ENCODE measurements at regions not wholly inside any gene's neighbourhood (a gene's known extent, or its start where the extent isn't known, plus 50 kb on each side); places are given as distances from the start of the nearest gene placed in this dataset.

- DNase-seq, result no peak
Observed at GRCh38 chrX:107561468-107562215, 66.7 kb upstream of the PRPS1 start.

DNA sequence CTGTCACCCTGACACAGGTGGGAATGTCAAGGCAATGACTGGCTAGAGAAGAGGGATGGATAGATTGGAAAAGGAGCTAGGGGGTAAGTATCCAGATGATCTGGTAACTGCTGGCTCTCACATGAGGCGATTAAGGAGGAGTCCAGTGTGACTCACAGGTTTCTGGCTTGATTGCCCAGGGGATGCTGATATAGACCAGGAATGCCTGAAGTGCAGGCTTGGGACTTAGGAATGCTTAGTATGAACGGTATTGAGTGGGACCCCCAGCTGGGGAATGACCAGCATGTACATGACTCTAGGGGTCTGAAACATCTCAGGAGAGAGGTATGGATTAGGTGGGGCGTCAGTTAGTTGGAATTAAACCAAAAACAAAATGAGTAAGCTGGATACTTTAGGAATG, 65.8 kb upstream of the PRPS1 start:
- DNase-seq, result no peak

DNA sequence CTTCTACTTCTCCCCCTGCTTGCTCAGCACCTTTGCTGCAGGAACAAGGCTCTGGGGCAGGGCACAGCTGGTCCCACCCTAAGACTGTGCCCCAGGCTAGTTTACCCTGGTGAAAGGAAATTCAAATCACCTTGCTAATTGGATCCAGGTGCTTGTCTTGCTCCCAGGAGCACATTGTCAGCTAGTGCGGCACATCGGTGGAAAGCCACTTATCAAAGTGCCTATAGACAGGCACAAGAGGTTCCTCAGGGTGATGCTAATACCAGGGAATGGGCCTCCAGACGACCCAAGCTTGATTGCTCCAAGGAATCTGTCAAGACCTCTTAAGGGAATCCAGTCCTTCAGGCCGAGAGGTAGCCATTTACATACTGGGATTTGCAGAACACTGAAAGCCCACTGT, 64.5 kb upstream of the PRPS1 start:
- DNase-seq, result no peak

GRCh38 chrX:107565015-107565414, 63.3 kb upstream of the PRPS1 start:
- DNase-seq, result no peak

DNA sequence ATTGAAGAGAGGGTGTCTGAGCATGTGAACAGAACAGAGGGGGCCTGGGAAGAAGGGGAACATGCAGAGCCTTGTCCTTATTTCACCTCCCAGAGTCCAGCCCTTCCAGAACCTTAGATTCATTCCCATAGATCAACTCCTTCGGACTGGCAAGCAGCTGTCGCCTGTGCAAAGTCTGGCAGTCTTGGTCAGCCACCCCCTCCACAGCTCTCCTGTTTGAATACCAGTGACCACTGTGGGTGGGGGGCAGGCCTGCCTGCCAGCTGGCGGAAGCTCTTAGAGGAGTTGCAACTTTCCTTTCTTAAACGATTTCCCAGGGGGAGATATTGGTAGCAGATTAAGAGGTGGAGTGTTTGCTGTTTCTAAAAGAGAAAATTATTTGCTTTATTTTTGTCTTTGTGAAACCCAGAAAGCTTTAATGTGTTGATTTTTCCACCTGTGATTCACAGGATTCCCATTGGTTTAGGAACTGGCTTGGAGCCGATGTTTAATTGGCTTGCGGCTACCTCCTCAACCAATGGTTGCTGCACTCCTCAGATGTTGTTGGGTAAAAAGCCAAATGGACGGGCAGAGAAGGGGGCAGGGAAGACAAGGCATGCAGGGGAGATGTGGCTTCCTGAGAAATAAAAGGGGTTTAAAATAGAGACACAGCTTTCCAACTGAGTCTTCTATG, 62.2 kb upstream of the PRPS1 start:
- DNase-seq, result no peak

DNA sequence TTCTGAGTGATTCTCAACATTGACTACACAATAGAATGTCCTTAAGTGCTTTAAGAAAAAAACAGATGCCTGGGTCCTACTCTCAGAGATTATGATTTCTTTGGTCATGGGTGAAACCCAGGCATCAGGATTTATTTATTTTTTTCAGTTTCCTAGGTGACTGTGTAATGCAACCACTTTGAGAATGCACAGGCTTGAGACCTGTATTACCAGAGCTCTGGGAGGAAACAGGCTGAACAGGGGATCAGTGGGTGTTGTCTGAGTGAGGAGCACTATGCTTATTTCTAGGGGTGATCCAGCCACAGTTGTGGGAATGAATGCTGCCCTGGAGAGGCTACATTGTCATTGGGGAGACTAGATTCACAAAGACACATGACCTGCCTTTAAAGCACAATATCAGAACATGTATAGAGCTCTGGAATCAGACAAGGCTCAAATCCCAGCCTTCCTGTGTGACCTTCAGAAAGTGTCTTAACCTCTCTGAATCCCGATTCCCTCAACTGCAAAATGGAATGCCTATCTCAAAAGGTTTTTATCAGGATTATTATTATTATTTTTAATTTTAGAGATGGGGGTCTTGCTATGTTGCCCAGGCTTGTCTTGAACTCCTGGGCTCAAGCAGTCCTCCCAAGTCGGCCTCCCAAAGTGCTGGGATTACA, 61.6 kb upstream of the PRPS1 start:
- DNase-seq, result no peak

- DNase-seq, result no peak
Observed at GRCh38 chrX:107567370-107567769, 60.9 kb upstream of the PRPS1 start.

DNA sequence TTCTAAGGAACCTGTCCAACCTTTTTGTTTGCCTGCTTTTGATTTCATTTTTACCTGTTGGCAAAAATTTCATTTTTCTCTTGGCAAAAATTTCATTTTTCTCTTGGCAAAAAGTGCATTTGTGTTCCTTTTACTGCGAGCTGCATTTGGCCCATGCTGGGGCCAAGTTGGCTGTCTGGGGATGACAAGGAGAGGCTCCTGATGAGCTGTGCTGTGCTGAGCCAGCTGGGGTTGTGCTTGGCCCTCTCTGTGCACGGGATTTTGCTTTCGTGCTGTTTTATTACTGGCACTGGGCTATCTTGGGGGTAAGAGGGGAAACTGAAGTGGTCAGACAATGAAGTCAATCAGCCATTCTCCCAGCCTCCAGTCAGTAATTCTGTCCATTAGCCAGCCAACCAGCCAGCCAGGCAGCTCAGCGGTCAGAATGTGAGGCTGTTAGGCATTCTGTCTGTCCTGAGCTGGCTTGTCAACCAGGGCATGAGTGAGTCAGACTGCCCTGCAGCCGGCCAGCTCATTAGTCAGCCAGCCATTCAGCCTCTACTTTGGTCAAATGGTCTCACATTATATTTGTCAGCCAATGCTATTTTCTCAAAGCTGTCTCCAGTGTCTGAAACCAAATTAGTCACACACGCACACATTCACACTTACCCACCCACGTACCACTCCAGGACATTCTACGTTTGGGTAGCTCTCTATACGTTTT, 56.9 kb upstream of the PRPS1 start:
- no peak for DNase-seq

- no peak for DNase-seq
Observed at GRCh38 chrX:107573016-107573415, 55.3 kb upstream of the PRPS1 start.

DNA sequence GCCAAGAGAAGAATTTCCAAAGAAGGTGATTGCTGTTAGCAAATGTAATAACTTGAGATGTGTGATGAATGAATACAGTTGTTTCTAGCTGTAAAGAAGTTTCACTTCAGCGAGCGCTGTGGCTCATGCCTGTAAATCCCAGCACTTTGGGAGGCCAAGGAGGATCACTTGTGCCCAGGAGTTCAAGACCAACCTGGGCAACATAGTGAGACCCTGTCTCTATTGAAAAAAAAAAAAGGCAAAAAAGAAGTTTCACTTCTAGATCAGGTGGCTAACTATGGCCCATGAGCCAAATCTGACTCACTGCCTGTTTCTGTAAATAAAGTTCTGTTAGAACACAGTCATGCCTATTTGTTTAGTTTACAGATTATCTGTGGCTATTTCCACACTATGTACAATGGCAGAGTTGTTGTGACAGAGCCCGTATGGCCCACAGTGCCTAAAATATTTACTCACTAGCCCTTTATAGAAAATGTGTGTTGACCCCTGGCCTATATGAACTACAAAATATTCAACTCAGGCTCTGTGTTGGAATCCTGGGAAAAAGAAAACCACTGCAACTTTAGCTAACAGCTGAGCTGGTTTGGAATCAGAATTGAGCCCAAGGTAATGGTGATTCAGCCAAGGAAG, 54.1 kb upstream of the PRPS1 start:
- no peak for DNase-seq

GRCh38 chrX:107574711-107575110, 53.6 kb upstream of the PRPS1 start:
- DNase-seq, result no peak

DNA sequence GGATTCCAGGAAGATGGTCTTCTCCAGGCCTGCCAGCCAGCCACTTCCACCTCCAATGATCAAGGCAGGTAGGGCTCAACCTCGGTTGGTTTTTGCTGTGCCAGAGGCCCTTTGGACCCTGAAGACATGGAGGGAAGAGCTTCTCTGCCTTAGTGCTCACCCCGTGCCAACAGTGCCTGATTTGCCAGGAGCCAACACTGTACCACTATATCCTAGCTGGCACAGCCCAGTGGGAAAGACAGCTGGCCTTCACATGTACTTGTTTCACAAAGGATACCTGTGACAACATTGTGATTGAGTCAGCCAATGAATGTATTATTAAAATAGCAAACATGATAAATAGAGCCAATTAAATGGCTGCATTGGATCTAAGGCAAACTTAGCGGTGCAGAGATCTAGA, 51.9 kb upstream of the PRPS1 start:
- DNase-seq, result no peak

- DNase-seq, result no peak
Observed at GRCh38 chrX:107576841-107577240, 51.5 kb upstream of the PRPS1 start.

DNA sequence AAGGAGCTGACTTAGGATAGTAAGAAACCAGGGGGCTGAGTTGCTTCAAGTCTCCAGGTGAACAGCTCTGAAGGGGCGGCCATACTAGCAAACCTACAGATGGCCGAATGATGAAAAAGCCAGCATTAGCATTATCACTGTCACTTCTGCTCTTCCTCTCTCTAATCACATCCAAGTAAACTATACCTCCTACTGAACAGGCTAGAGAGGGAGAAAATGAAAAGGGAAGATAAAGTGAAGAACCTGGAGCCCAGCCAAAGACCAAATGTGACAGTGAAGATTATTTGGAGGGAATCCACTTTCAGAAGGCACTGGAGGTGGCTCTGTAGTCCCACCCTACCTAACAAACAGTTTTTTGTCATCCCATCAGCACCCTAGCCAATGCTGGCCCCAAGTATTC, 50.4 kb upstream of the PRPS1 start:
- no peak for DNase-seq

Data from inflammatory macrophage (primary cell).